ENCODE measurements at regions not wholly inside any gene's neighbourhood (a gene's known extent, or its start where the extent isn't known, plus 50 kb on each side); places are given as distances from the start of the nearest gene placed in this dataset.

- CTCF ChIA-PET (ENCODE audit: low intra/inter-chr PET ratio, low total read pairs) = no interaction called here
These were observed 437.5 kb upstream of the RGS17 start for GRCh38 chr6:153568628-153569027.

More at GRCh38 chr6:153568628-153569027, 437.5 kb upstream of the RGS17 start:
- H3K4me2 ChIP-seq (ENCODE audit: low read depth, low read length) = no peak overlapping the region
- H3K9me3 ChIP-seq (ENCODE audit: low read length) = no peaks in the 10 kb centered on the region
- H3K4me3 ChIP-seq (replicated peaks in 1 of 3; ENCODE audit: insufficient read depth in 1 of 3, low read depth in 2 of 3, low read length in 3 of 3) = no peak overlapping the region
- intact Hi-C loops (cut with micrococcal nuclease; ENCODE audit: unreplicated experiment) (no loop called here), in situ Hi-C loops (cut with HindIII; ENCODE audit: extremely low pct_ligation_motif_present, low pct_unique_long_range_greater_than_20kb) (no loop called here)
- H3K9ac ChIP-seq (ENCODE audit: insufficient read depth, low read depth, low read length) = no peak overlapping the region
- TF ChIP-seq ZNF282 (IDR thresholded peaks at IDR 0.05; ENCODE audit: partially characterized antibody) (no peak), HMGXB3 (CRISPR knock-in tag; IDR thresholded peaks at IDR 0.05; ENCODE audit: borderline replicate concordance) (no peak), ATM (IDR thresholded peaks at IDR 0.05; ENCODE audit: borderline replicate concordance) (no peak), ZNF777 (CRISPR knock-in tag; IDR thresholded peaks at IDR 0.05) (no peak), ZBTB7B (CRISPR knock-in tag; IDR thresholded peaks at IDR 0.05) (no peak), XRCC5 (optimal IDR thresholded peaks at IDR 0.05; ENCODE audit: low read length) (no peak), FOSL2 (CRISPR knock-in tag; IDR thresholded peaks at IDR 0.05) (no peak)
- no peak overlapping the region for H3K27ac ChIP-seq (ENCODE audit: extremely low read length, insufficient read depth, low read length)
- no peaks in the 10 kb centered on the region for H4K20me1 ChIP-seq (ENCODE audit: insufficient read depth, low read length)
- H3K36me3 ChIP-seq (replicated peaks in 1 of 2; ENCODE audit: control insufficient read depth in 1 of 2, insufficient read depth in 2 of 2, low read length in 2 of 2) = no peaks in the 10 kb centered on the region
- WGBS (ENCODE audit: low lambda C conversion rate) = 9% methylated on average over 1 of the region's 1 CpG
- no peaks in the 10 kb centered on the region for H3K79me2 ChIP-seq (ENCODE audit: insufficient read depth, low read length)
- H3K4me1 ChIP-seq (ENCODE audit: insufficient read depth, low read length) = no peaks in the 10 kb centered on the region
- DNase-seq (ENCODE audit: low spot score) (no peak), ATAC-seq (no peak), FAIRE-seq (no peak)
- BruUV-seq (replicated peaks) = no TSS peak
- POLR2A ChIA-PET = no interaction called here
- H3K27me3 ChIP-seq (ENCODE audit: control insufficient read depth in 1 of 2, insufficient read depth in 2 of 2, low read length in 2 of 2) = no peaks in the 10 kb centered on the region
- H2AFZ ChIP-seq (ENCODE audit: low read length) = no peak overlapping the region
